T-helper 1 cell treated with Interleukin-12 subunit alpha and Interleukin-12 subunit beta and Interleukin-4 antibody, amounts not matched to agents 30 μg/mL and 1 μg/mL, for 36 hours (primary cell): ENCODE measurements at regions not wholly inside any gene's neighbourhood (a gene's known extent, or its start where the extent isn't known, plus 50 kb on each side); places are given as distances from the start of the nearest gene placed in this dataset.

Source experiments
- H3K27ac Mint-ChIP-seq: one replicate; pipeline ENCODE4 v1.8.0; 2021; ENCODE audit warnings: mild to moderate bottlenecking, mixed read lengths
- H3K27me3 Mint-ChIP-seq: one replicate; pipeline ENCODE4 v1.8.0; 2021; ENCODE audit warnings: low read depth, mixed read lengths
- H3K36me3 Mint-ChIP-seq: one replicate; pipeline ENCODE4 v1.8.0; 2021; ENCODE audit warnings: low read depth, mixed read lengths
- H3K4me1 Mint-ChIP-seq: one replicate; pipeline ENCODE4 v1.8.0; 2021; ENCODE audit warnings: low read depth, mixed read lengths
- H3K4me3 Mint-ChIP-seq: one replicate; pipeline ENCODE4 v1.8.0; 2021; ENCODE audit warnings: mild to moderate bottlenecking, moderate library complexity, mixed read lengths
- H3K9me3 Mint-ChIP-seq: one replicate; pipeline ENCODE4 v1.8.0; 2021; ENCODE audit warnings: mixed read lengths

- H3K36me3 Mint-ChIP-seq, result no peaks in the 10 kb centered on the region
- H3K27me3 Mint-ChIP-seq, result no peaks in the 10 kb centered on the region
- no peaks in the 10 kb centered on the region for H3K4me1 Mint-ChIP-seq
These were observed 791.4 kb downstream of the TDRD15 start for GRCh38 chr2:21915201-21915600.

GRCh38 chr2:21916934-21917522, 793.3 kb downstream of the TDRD15 start:
- H3K9me3 Mint-ChIP-seq, result peaks cover 13% of the 10 kb centered on the region

More at GRCh38 chr2:21915201-21915600, 791.4 kb downstream of the TDRD15 start:
- peaks cover 19% of the 10 kb centered on the region for H3K9me3 Mint-ChIP-seq
- no peak overlapping the region for H3K27ac Mint-ChIP-seq
- no peak overlapping the region for H3K4me3 Mint-ChIP-seq

GRCh38 chr2:21920721-21921120, 797.0 kb downstream of the TDRD15 start:
- H3K27ac Mint-ChIP-seq, result no peak overlapping the region
- H3K9me3 Mint-ChIP-seq, result peaks cover 17% of the 10 kb centered on the region
- H3K36me3 Mint-ChIP-seq, result no peaks in the 10 kb centered on the region
- no peaks in the 10 kb centered on the region for H3K4me1 Mint-ChIP-seq
- no peak overlapping the region for H3K4me3 Mint-ChIP-seq
- no peaks in the 10 kb centered on the region for H3K27me3 Mint-ChIP-seq

More at GRCh38 chr2:21916934-21917522, 793.3 kb downstream of the TDRD15 start:
- Mint-ChIP-seq H3K4me3 (no peak overlapping the region), H3K27me3 (no peaks in the 10 kb centered on the region), H3K36me3 (no peaks in the 10 kb centered on the region), H3K27ac (no peak overlapping the region), H3K4me1 (no peaks in the 10 kb centered on the region)

DNA sequence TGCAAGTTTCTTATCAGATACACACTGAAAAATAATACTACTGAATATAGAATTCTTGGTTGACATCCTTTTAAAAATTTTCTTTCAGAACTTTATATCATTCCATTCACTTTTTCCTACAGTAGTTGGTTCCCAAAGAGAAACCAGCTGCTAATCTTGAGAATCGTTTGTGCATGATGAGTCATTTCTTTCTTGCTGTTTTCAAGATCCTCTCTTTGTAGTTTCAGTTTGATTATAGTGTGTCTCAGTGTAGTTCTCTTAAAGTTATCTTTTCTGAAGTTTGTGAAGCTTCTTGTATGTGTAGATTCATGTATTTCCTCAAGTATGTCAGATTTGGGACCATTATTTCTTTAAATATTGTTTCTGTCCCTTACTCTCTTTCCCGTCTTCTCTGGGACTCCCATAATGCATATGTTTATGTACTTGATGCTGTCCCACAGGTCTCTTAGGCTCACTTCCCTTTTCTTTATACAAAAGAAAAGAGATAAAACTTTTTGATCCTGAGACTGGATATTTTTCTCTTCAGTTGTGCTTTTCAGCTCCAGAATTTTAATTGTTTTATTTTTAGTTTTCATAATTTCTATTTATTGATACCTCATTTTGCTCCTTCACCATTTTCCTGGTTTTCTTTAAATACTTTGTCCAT, 801.0 kb downstream of the TDRD15 start:
- no peaks in the 10 kb centered on the region for H3K27me3 Mint-ChIP-seq

GRCh38 chr2:21928292-21928691, 804.5 kb downstream of the TDRD15 start:
- Mint-ChIP-seq H3K36me3 (no peaks in the 10 kb centered on the region), H3K9me3 (peaks cover 17% of the 10 kb centered on the region), H3K27me3 (no peaks in the 10 kb centered on the region), H3K4me3 (no peak overlapping the region), H3K27ac (no peak overlapping the region), H3K4me1 (no peaks in the 10 kb centered on the region)

More for the DNA sequence above, 801.0 kb downstream of the TDRD15 start:
- no peaks in the 10 kb centered on the region for H3K4me1 Mint-ChIP-seq
- peaks cover 26% of the 10 kb centered on the region for H3K9me3 Mint-ChIP-seq
- no peak overlapping the region for H3K4me3 Mint-ChIP-seq
- no peaks in the 10 kb centered on the region for H3K36me3 Mint-ChIP-seq
- H3K27ac Mint-ChIP-seq, result no peak overlapping the region

DNA sequence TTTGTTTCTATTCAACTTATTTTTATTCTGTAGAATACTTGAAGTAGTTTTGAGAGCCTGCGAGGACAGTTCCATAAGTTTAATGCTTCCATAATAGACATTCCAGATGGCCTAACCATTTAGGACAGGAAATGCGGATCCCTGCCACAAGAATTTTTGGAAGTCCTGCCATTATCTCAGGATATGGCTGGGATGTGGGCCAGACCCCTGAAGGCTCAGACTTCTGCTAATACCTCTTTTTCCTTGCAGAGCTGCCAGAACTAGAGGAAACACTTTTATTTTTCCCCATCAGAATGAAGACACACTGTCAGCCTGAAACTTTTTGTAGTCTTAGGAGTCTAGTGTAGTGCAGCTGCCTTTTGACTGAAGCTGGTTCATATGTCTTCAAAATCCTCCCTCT, 806.5 kb downstream of the TDRD15 start:
- Mint-ChIP-seq H3K27me3 (no peaks in the 10 kb centered on the region), H3K4me3 (no peak overlapping the region), H3K9me3 (peaks cover 20% of the 10 kb centered on the region), H3K27ac (no peak overlapping the region), H3K36me3 (no peaks in the 10 kb centered on the region), H3K4me1 (no peaks in the 10 kb centered on the region)

- H3K27ac Mint-ChIP-seq, result no peak overlapping the region
- no peaks in the 10 kb centered on the region for H3K4me1 Mint-ChIP-seq
These were observed 816.2 kb downstream of the TDRD15 start for GRCh38 chr2:21939967-21940366.

DNA sequence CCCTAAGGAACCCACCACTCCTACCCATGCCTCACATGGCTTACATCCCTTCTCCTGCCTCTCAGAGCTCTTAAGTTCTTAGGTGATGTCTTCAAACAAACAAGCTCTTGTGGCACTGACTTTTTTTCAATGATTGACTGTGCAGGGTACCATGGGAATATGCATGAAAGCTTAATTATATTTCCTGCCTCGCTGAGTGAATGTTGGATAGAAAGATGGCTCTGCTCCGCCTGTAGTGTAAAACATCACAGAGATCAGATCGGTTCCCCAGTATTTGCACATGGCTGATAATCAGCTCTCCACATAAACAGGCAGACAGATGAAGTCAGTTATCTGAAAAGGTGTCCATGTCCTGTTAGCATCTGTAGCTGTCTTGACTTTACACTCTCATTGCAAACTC, 820.8 kb downstream of the TDRD15 start:
- H3K27me3 Mint-ChIP-seq, result no peaks in the 10 kb centered on the region
- H3K36me3 Mint-ChIP-seq, result no peaks in the 10 kb centered on the region
- no peak overlapping the region for H3K4me3 Mint-ChIP-seq
- H3K27ac Mint-ChIP-seq, result no peak overlapping the region
- peaks cover 19% of the 10 kb centered on the region for H3K9me3 Mint-ChIP-seq
- H3K4me1 Mint-ChIP-seq, result no peaks in the 10 kb centered on the region

More at GRCh38 chr2:21939967-21940366, 816.2 kb downstream of the TDRD15 start:
- Mint-ChIP-seq H3K36me3 (no peaks in the 10 kb centered on the region), H3K27me3 (no peaks in the 10 kb centered on the region), H3K4me3 (no peak overlapping the region), H3K9me3 (peaks cover 15% of the 10 kb centered on the region)

DNA sequence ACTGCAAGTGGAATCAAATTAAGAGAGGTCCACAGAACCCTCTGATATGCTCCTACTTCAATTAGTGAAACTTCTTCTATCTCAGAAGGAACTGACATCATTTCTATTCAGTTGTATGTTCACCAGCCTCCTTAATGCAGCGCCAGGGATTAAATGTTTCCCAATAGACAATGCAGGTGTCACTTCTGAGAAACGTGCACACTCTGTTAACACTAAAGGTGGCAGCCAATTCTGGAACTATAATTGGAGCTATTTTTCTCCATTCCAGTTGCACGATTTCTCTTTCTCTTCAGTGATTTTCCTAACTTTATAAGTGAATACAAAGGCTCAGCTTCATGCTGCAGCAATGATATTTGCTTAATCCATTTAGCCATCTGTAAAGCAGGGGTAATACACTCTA, 821.9 kb downstream of the TDRD15 start:
- no peak overlapping the region for H3K27ac Mint-ChIP-seq
- H3K4me1 Mint-ChIP-seq, result no peaks in the 10 kb centered on the region
- no peaks in the 10 kb centered on the region for H3K27me3 Mint-ChIP-seq
- H3K36me3 Mint-ChIP-seq, result no peaks in the 10 kb centered on the region
- H3K4me3 Mint-ChIP-seq, result no peak overlapping the region
- H3K9me3 Mint-ChIP-seq, result peaks cover 19% of the 10 kb centered on the region

- Mint-ChIP-seq H3K27me3 (no peaks in the 10 kb centered on the region), H3K4me3 (no peak overlapping the region), H3K9me3 (peaks cover 15% of the 10 kb centered on the region), H3K4me1 (no peaks in the 10 kb centered on the region), H3K27ac (no peak overlapping the region), H3K36me3 (no peaks in the 10 kb centered on the region)
These were observed 823.3 kb downstream of the TDRD15 start for GRCh38 chr2:21947046-21947445.

DNA sequence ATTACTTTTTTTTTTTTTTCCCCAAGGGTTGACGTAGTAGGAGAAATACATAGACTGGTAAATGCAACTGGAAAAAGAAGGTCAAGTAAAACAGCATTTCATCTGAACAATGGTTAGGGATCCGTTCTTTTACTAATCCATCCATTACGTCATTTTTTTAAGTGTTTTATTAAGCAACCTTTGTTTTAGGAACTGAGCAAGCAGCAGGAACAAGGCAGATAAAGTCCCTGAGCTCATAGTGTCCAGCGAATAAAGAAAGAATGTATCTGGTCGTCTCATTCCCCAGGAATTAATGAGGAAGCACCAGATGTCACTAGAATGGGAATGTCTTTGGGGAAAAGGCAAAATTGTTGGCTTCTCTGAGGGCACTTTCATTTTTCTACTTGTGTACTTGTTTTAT, 842.4 kb downstream of the TDRD15 start:
- H3K27me3 Mint-ChIP-seq, result no peaks in the 10 kb centered on the region
- no peaks in the 10 kb centered on the region for H3K36me3 Mint-ChIP-seq
- no peaks in the 10 kb centered on the region for H3K4me1 Mint-ChIP-seq
- no peaks in the 10 kb centered on the region for H3K9me3 Mint-ChIP-seq
- no peak overlapping the region for H3K4me3 Mint-ChIP-seq
- H3K27ac Mint-ChIP-seq, result no peak overlapping the region

DNA sequence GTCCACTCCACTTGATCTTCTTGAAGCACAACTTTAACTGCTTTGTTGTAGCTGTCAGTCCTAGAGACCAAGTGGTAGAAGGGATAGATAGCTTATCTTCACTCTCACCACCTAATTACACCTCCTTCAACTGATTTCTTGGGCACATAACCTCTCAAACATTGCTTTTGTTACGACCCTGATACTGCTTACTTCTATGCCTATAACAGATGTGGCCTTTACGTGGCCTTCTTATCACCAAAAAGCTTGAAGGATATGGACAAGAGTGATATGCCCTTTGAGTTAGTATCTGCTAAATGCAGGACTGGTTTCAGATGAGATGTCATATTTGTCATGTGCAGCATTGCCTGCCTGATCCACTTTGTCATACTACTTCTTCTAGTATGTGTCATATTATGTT, 847.2 kb downstream of the TDRD15 start:
- H3K9me3 Mint-ChIP-seq, result no peaks in the 10 kb centered on the region
- H3K36me3 Mint-ChIP-seq, result no peaks in the 10 kb centered on the region
- H3K27me3 Mint-ChIP-seq, result no peaks in the 10 kb centered on the region
- H3K27ac Mint-ChIP-seq, result no peak overlapping the region
- H3K4me1 Mint-ChIP-seq, result no peaks in the 10 kb centered on the region
- H3K4me3 Mint-ChIP-seq, result no peak overlapping the region

DNA sequence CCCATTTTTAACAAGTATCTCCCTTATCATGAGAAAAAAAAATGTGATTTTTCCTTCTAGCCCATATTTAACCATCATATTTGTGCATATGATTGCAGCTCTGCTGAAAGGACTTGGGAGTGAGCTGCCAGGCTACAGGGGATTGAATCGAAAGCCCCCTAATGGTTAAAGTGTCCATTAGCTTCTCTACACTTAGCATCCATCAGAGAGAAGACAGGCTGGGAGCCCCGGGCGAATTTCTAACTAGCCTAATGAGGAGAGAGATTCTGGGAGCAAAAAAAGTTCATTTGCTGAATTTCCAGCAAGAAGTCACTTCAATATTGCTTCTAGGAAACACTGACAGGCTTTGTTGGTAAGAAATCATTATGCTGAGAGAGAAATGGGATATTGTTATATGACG, 848.8 kb downstream of the TDRD15 start:
- peaks cover 4% of the 10 kb centered on the region for H3K9me3 Mint-ChIP-seq

DNA sequence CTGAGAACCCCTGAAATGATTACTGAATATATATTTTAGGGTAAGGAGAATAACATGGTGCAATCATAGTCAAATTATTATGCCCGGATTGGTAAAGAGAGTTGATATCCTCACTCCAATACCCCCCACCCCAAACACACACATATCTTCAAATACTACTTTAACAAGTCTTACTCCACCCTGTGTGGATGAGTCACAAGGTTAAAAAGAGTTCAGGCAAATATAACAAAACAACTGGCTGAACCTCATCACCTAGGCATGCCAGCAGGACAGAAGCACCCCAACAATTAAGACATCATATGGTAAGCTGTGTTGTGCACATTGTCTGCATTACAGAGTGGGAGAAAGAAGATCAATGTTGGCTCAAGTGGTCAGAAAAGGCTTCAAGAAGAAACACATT, 857.4 kb downstream of the TDRD15 start:
- Mint-ChIP-seq H3K36me3 (no peaks in the 10 kb centered on the region), H3K4me3 (no peak overlapping the region), H3K27ac (no peak overlapping the region), H3K9me3 (peaks cover 29% of the 10 kb centered on the region), H3K27me3 (no peaks in the 10 kb centered on the region), H3K4me1 (no peaks in the 10 kb centered on the region)

More for the DNA sequence above, 848.8 kb downstream of the TDRD15 start:
- Mint-ChIP-seq H3K4me1 (no peaks in the 10 kb centered on the region), H3K27me3 (no peaks in the 10 kb centered on the region), H3K36me3 (no peaks in the 10 kb centered on the region), H3K27ac (no peak overlapping the region), H3K4me3 (no peak overlapping the region)

DNA sequence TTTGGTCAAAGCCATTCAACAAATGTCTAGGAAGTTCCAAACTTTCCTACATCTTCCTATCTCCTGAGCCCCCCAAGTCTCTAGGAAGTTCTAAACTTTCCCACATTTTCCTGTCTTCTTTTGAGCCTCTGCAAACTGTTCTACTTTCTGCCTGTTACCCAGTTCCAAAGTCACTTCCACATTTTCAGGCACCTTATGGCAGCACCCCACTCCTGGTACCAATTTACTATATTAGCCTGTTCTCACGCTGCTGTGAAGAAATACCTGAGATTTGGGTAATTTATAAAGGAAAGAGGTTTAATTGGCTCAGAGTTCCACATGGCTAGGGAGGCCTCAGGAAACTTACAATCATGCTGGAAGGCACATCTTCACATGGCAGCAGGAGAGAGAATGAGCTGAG, 869.2 kb downstream of the TDRD15 start:
- Mint-ChIP-seq H3K27ac (no peak overlapping the region), H3K36me3 (no peaks in the 10 kb centered on the region), H3K9me3 (peaks cover 36% of the 10 kb centered on the region), H3K4me3 (no peak overlapping the region), H3K27me3 (no peaks in the 10 kb centered on the region), H3K4me1 (no peaks in the 10 kb centered on the region)
